ENCODE measurements at regions not wholly inside any gene's neighbourhood (a gene's known extent, or its start where the extent isn't known, plus 50 kb on each side); places are given as distances from the start of the nearest gene placed in this dataset.

GRCh38 chr3:64278625-64279024 is 53.4 kb upstream of the PRICKLE2 start:
- 85% methylated on average over 4 of the region's 5 CpGs for WGBS (ENCODE audit: insufficient coverage, low coverage, low lambda C conversion rate, missing lambda C conversion rate)
- no peak for ATAC-seq
- H3K4me1 ChIP-seq: no peaks in the 10 kb centered on the region
- H3K27ac ChIP-seq: no peak overlapping the region
- TF ChIP-seq CTCF (IDR thresholded peaks at IDR 0.05) (no peak), POLR2A (IDR thresholded peaks at IDR 0.05) (no peak)
- H3K4me3 ChIP-seq: no peak overlapping the region
- no peaks in the 10 kb centered on the region for H3K27me3 ChIP-seq
- intact Hi-C loops (cut with DNase I): no loop called here
- H3K9me3 ChIP-seq: no peaks in the 10 kb centered on the region
- DNase-seq: no peak
- no peaks in the 10 kb centered on the region for H3K36me3 ChIP-seq

- Histone ChIP-seq H3K4me1 (no peaks in the 10 kb centered on the region), H3K27me3 (no peaks in the 10 kb centered on the region), H3K4me3 (no peak overlapping the region), H3K27ac (no peak overlapping the region), H3K9me3 (no peaks in the 10 kb centered on the region), H3K36me3 (no peaks in the 10 kb centered on the region)
- no peak for DNase-seq
- WGBS (ENCODE audit: insufficient coverage, low coverage, low lambda C conversion rate, missing lambda C conversion rate): 49% methylated on average over 3 of the region's 3 CpGs
- ATAC-seq: no peak
- intact Hi-C loops (cut with DNase I): no loop called here
- no peak for TF ChIP-seq POLR2A (IDR thresholded peaks at IDR 0.05)
- no peak for TF ChIP-seq CTCF (IDR thresholded peaks at IDR 0.05)
These were observed 50.9 kb upstream of the PRICKLE2 start for GRCh38 chr3:64276131-64276530.
